ENCODE measurements at regions not wholly inside any gene's neighbourhood (a gene's known extent, or its start where the extent isn't known, plus 50 kb on each side); places are given as distances from the start of the nearest gene placed in this dataset.

GRCh38 chr6:126464245-126464644, 124.3 kb downstream of the CENPW start:
- TF ChIP-seq CTCF (conservative IDR thresholded peaks at IDR 0.05 in 1 of 2, IDR thresholded peaks at IDR 0.05 in 1 of 2; ENCODE audit: extremely low read depth in 1 of 2, insufficient read depth in 1 of 2, low read depth in 1 of 2, low read length in 2 of 2), result no peak
- TF ChIP-seq EZH2 (IDR thresholded peaks at IDR 0.05; ENCODE audit: borderline replicate concordance, low read length), result no peak

All from mammary epithelial cell (primary cell).